MCF 10A (cell line): ENCODE measurements at regions not wholly inside any gene's neighbourhood (a gene's known extent, or its start where the extent isn't known, plus 50 kb on each side); places are given as distances from the start of the nearest gene placed in this dataset.
A peak's percentile ranks its signal among the peaks of the same experiment; 100 is the strongest.

ENCODE experiments used
- BruUV-seq: library from RNA; stranded (reverse); fragments of 400-500 nt; replicated peaks from 2 replicates; lab custom pipeline; 2021; lab: Mats Ljungman, UMichigan
- CTCF ChIA-PET: fragments of 300-600 bp; sonication (Branson Sonifier 250); formaldehyde crosslinking; extraction: SDS; loops from one replicate; lab custom pipeline; 2021; ENCODE audit warnings: antibody characterized with exemption, inconsistent platforms; lab: Yijun Ruan, JAX
- POLR2A ChIA-PET: fragments of 300-600, 350-650 bp; sonication (Branson Sonifier 250); formaldehyde crosslinking; extraction: SDS; loops from one replicate; lab custom pipeline; 2020; ENCODE audit warnings: antibody characterized with exemption, inconsistent platforms; lab: Yijun Ruan, JAX
- DNase-seq: peaks from one replicate; pipeline ENCODE4 v3.0.0-alpha.2; 2018; ENCODE audit not compliant: unreplicated experiment
- H3K27ac Mint-ChIP-seq: one replicate; pipeline ENCODE4 v1.8.0; 2022; ENCODE audit warnings: mild to moderate bottlenecking, low read depth, mixed read lengths; ENCODE audit not compliant: unreplicated experiment
- H3K27me3 Mint-ChIP-seq: one replicate; pipeline ENCODE4 v1.8.0; 2022; ENCODE audit warnings: mixed read lengths; ENCODE audit not compliant: insufficient read depth, unreplicated experiment
- H3K36me3 Mint-ChIP-seq: one replicate; pipeline ENCODE4 v1.8.0; 2022; ENCODE audit warnings: mild to moderate bottlenecking, moderate library complexity, mixed read lengths; ENCODE audit not compliant: insufficient read depth, unreplicated experiment
- H3K4me1 Mint-ChIP-seq: one replicate; pipeline ENCODE4 v1.8.0; 2022; ENCODE audit warnings: mixed read lengths; ENCODE audit not compliant: insufficient read depth, unreplicated experiment
- H3K4me3 Mint-ChIP-seq: one replicate; pipeline ENCODE4 v1.8.0; 2022; ENCODE audit warnings: mild to moderate bottlenecking, moderate library complexity, mixed read lengths; ENCODE audit not compliant: unreplicated experiment
- H3K9me3 Mint-ChIP-seq: one replicate; pipeline ENCODE4 v1.8.0; 2022; ENCODE audit warnings: mixed read lengths; ENCODE audit not compliant: unreplicated experiment
- CTCF ChIP-seq: fragments of 200-600 bp; IDR thresholded peaks from one replicate; pipeline ENCODE4 v1.8.0; 2022; ENCODE audit warnings: antibody characterized with exemption, mild to moderate bottlenecking; ENCODE audit not compliant: unreplicated experiment
- intact Hi-C: fragments of 100-400 bp; cut with micrococcal nuclease; formaldehyde crosslinking; loops from 2 replicates; pipeline ENCODE4 v1.14.1; 2022

- TF ChIP-seq CTCF: no peak
- H3K27me3 Mint-ChIP-seq: no peaks in the 10 kb centered on the region
- no TSS peak for BruUV-seq
- POLR2A ChIA-PET: no interaction called here
- H3K36me3 Mint-ChIP-seq: peaks cover 13% of the 10 kb centered on the region
- DNase-seq: no peak
- CTCF ChIA-PET: no interaction called here
- no peak overlapping the region for H3K27ac Mint-ChIP-seq
- intact Hi-C loops: no loop called here
- no peak overlapping the region for H3K4me3 Mint-ChIP-seq
- H3K4me1 Mint-ChIP-seq: peaks cover 24% of the 10 kb centered on the region
- peaks cover 14% of the 10 kb centered on the region for H3K9me3 Mint-ChIP-seq
These were observed 236.9 kb upstream of the CELF2 start for GRCh38 chr10:10780746-10781145.

- peak; percentile 68 for DNase-seq
- TF ChIP-seq CTCF: no peak
- intact Hi-C loops: no loop called here
- Mint-ChIP-seq H3K27ac (no peak overlapping the region), H3K4me3 (no peak overlapping the region), H3K36me3 (peaks cover 13% of the 10 kb centered on the region), H3K4me1 (peaks cover 29% of the 10 kb centered on the region), H3K27me3 (no peaks in the 10 kb centered on the region), H3K9me3 (peaks cover 4% of the 10 kb centered on the region)
- POLR2A ChIA-PET: interaction anchor here (0.5 to 0.7 kb wide), 2 partner anchors 11 to 95 kb away, joined by 3 read pairs; no protein-coding TSS in a partner anchor
- CTCF ChIA-PET: interaction anchor here (0.5 kb wide), 1 partner anchor 548 kb away, joined by 3 read pairs; no protein-coding TSS in a partner anchor
- no TSS peak for BruUV-seq
These were observed 235.1 kb upstream of the CELF2 start for GRCh38 chr10:10782603-10783002.

GRCh38 chr10:10785627-10786026 lies 232.0 kb upstream of the CELF2 start:
- Mint-ChIP-seq H3K9me3 (no peaks in the 10 kb centered on the region), H3K27me3 (no peaks in the 10 kb centered on the region), H3K36me3 (peaks cover 13% of the 10 kb centered on the region), H3K27ac (no peak overlapping the region), H3K4me1 (peaks cover 28% of the 10 kb centered on the region), H3K4me3 (no peak overlapping the region)
- DNase-seq: peak; percentile 61
- POLR2A ChIA-PET: interaction anchor here (0.6 kb wide), 1 partner anchor 487 kb away, joined by 3 read pairs; no protein-coding TSS in a partner anchor
- CTCF ChIA-PET: no interaction called here
- TF ChIP-seq CTCF: no peak
- BruUV-seq: no TSS peak
- intact Hi-C loops: no loop called here

- Mint-ChIP-seq H3K4me1 (peaks cover 28% of the 10 kb centered on the region), H3K27ac (peak overlapping the region; percentile 70), H3K9me3 (no peaks in the 10 kb centered on the region), H3K27me3 (no peaks in the 10 kb centered on the region), H3K4me3 (no peak overlapping the region), H3K36me3 (peaks cover 13% of the 10 kb centered on the region)
- no peak for TF ChIP-seq CTCF
- CTCF ChIA-PET: no interaction called here
- intact Hi-C loops: no loop called here
- DNase-seq: peak; percentile 76
- POLR2A ChIA-PET: interaction anchor here (0.6 to 1.4 kb wide), 6 partner anchors 10 to 487 kb away, joined by 3 to 6 read pairs (median 4); no protein-coding TSS in a partner anchor
- no TSS peak for BruUV-seq
These were observed 231.3 kb upstream of the CELF2 start for GRCh38 chr10:10786109-10787090.
